ENCODE measurements at regions not wholly inside any gene's neighbourhood (a gene's known extent, or its start where the extent isn't known, plus 50 kb on each side); places are given as distances from the start of the nearest gene placed in this dataset.

- DNase-seq (ENCODE audit: low read depth in 1 of 2, low spot score in 1 of 2) = no peak
- no peak overlapping the region for H3K27ac ChIP-seq
- TF ChIP-seq CTCF (IDR thresholded peaks at IDR 0.05; ENCODE audit: low read depth, low read length) = no peak
- H3K9me3 ChIP-seq (ENCODE audit: low read depth) = no peaks in the 10 kb centered on the region
- no peaks in the 10 kb centered on the region for H3K27me3 ChIP-seq
- no peaks in the 10 kb centered on the region for H3K36me3 ChIP-seq
- H3K4me1 ChIP-seq (ENCODE audit: low read depth) = no peaks in the 10 kb centered on the region
- H3K4me3 ChIP-seq = no peak overlapping the region
Measured at GRCh38 chr22:48993655-48994054, 834.0 kb downstream of the BRD1 start.

- TF ChIP-seq CTCF (IDR thresholded peaks at IDR 0.05; ENCODE audit: low read depth, low read length) = no peak
- DNase-seq (ENCODE audit: low read depth in 1 of 2, low spot score in 1 of 2) = no peak
- no peaks in the 10 kb centered on the region for H3K27me3 ChIP-seq
- H3K4me1 ChIP-seq (ENCODE audit: low read depth) = no peaks in the 10 kb centered on the region
- no peak overlapping the region for H3K27ac ChIP-seq
- no peaks in the 10 kb centered on the region for H3K36me3 ChIP-seq
- H3K9me3 ChIP-seq (ENCODE audit: low read depth) = no peaks in the 10 kb centered on the region
- H3K4me3 ChIP-seq = no peak overlapping the region
Measured at GRCh38 chr22:48984639-48985038, 843.0 kb downstream of the BRD1 start.

GRCh38 chr22:48982321-48982905 is 845.3 kb downstream of the BRD1 start:
- H3K4me3 ChIP-seq = no peak overlapping the region
- no peaks in the 10 kb centered on the region for H3K36me3 ChIP-seq
- DNase-seq (ENCODE audit: low read depth in 1 of 2, low spot score in 1 of 2) = no peak
- no peak for TF ChIP-seq CTCF (IDR thresholded peaks at IDR 0.05; ENCODE audit: low read depth, low read length)
- H3K27ac ChIP-seq = no peak overlapping the region
- H3K27me3 ChIP-seq = no peaks in the 10 kb centered on the region
- no peaks in the 10 kb centered on the region for H3K9me3 ChIP-seq (ENCODE audit: low read depth)
- no peaks in the 10 kb centered on the region for H3K4me1 ChIP-seq (ENCODE audit: low read depth)

GRCh38 chr22:48981371-48982061 is 846.2 kb downstream of the BRD1 start:
- no peak for TF ChIP-seq CTCF (IDR thresholded peaks at IDR 0.05; ENCODE audit: low read depth, low read length)
- Histone ChIP-seq H3K27ac (no peak overlapping the region), H3K4me1 (ENCODE audit: low read depth) (no peaks in the 10 kb centered on the region), H3K36me3 (no peaks in the 10 kb centered on the region), H3K27me3 (no peaks in the 10 kb centered on the region), H3K9me3 (ENCODE audit: low read depth) (no peaks in the 10 kb centered on the region), H3K4me3 (no peak overlapping the region)
- no peak for DNase-seq (ENCODE audit: low read depth in 1 of 2, low spot score in 1 of 2)

GRCh38 chr22:48980918-48981317 is 846.8 kb downstream of the BRD1 start:
- Histone ChIP-seq H3K4me3 (no peak overlapping the region), H3K36me3 (no peaks in the 10 kb centered on the region), H3K9me3 (ENCODE audit: low read depth) (no peaks in the 10 kb centered on the region), H3K27ac (no peak overlapping the region), H3K4me1 (ENCODE audit: low read depth) (no peaks in the 10 kb centered on the region), H3K27me3 (no peaks in the 10 kb centered on the region)
- no peak for DNase-seq (ENCODE audit: low read depth in 1 of 2, low spot score in 1 of 2)
- no peak for TF ChIP-seq CTCF (IDR thresholded peaks at IDR 0.05; ENCODE audit: low read depth, low read length)
